ENCODE measurements at regions not wholly inside any gene's neighbourhood (a gene's known extent, or its start where the extent isn't known, plus 50 kb on each side); places are given as distances from the start of the nearest gene placed in this dataset.

DNA sequence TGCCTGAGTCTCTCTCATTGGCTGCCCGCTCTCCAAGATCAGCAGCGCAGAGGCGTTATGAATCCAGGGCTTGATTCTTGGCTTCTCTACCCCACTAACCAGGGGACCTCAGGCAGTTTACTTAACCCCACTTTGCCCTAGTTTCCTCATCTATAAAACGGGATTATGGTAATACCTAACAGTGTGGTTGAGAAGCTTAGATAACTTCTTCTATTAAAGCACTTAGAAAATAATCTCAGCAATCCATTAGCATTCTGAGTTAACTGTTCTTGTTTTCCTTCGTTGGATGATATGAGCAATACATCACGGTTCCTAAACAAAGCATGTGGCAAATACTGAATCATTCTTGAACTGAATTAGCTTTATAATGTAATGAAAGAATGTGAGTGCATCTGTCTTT is 116.3 kb upstream of the FKBP1C start:
- no peak overlapping the region for H3K4me3 ChIP-seq (ENCODE audit: low read depth in 1 of 3, low read length in 3 of 3)
- no peaks in the 10 kb centered on the region for H3K27me3 ChIP-seq (ENCODE audit: control insufficient read depth in 4 of 4, insufficient read depth in 4 of 4, low read length in 3 of 4)
- H3K27ac ChIP-seq (ENCODE audit: low read depth in 1 of 2, low read length in 2 of 2) = no peak overlapping the region
- TF ChIP-seq TAF1 (conservative IDR thresholded peaks at IDR 0.05) = no peak
- no peak for TF ChIP-seq HNF4G (IDR thresholded peaks at IDR 0.05)
- TF ChIP-seq EGR1 (IDR thresholded peaks at IDR 0.05; ENCODE audit: low read depth in 2 of 2) = no peak
- TF ChIP-seq FOXA2 (IDR thresholded peaks at IDR 0.05) = no peak
- TF ChIP-seq NR2F2 (IDR thresholded peaks at IDR 0.05) = no peak
- TF ChIP-seq, protein P1, sequence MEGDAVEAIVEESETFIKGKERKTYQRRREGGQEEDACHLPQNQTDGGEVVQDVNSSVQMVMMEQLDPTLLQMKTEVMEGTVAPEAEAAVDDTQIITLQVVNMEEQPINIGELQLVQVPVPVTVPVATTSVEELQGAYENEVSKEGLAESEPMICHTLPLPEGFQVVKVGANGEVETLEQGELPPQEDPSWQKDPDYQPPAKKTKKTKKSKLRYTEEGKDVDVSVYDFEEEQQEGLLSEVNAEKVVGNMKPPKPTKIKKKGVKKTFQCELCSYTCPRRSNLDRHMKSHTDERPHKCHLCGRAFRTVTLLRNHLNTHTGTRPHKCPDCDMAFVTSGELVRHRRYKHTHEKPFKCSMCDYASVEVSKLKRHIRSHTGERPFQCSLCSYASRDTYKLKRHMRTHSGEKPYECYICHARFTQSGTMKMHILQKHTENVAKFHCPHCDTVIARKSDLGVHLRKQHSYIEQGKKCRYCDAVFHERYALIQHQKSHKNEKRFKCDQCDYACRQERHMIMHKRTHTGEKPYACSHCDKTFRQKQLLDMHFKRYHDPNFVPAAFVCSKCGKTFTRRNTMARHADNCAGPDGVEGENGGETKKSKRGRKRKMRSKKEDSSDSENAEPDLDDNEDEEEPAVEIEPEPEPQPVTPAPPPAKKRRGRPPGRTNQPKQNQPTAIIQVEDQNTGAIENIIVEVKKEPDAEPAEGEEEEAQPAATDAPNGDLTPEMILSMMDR (IDR thresholded peaks at IDR 0.05; ENCODE audit: low read depth, low read length, missing input control) = no peak
- TF ChIP-seq, protein P2, sequence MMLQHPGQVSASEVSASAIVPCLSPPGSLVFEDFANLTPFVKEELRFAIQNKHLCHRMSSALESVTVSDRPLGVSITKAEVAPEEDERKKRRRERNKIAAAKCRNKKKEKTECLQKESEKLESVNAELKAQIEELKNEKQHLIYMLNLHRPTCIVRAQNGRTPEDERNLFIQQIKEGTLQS (IDR thresholded peaks at IDR 0.05) = no peak
- no peak for TF ChIP-seq FOXA1 (IDR thresholded peaks at IDR 0.05)
- TF ChIP-seq, protein P3, sequence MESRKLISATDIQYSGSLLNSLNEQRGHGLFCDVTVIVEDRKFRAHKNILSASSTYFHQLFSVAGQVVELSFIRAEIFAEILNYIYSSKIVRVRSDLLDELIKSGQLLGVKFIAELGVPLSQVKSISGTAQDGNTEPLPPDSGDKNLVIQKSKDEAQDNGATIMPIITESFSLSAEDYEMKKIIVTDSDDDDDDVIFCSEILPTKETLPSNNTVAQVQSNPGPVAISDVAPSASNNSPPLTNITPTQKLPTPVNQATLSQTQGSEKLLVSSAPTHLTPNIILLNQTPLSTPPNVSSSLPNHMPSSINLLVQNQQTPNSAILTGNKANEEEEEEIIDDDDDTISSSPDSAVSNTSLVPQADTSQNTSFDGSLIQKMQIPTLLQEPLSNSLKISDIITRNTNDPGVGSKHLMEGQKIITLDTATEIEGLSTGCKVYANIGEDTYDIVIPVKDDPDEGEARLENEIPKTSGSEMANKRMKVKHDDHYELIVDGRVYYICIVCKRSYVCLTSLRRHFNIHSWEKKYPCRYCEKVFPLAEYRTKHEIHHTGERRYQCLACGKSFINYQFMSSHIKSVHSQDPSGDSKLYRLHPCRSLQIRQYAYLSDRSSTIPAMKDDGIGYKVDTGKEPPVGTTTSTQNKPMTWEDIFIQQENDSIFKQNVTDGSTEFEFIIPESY (IDR thresholded peaks at IDR 0.05) = no peak
- TF ChIP-seq, protein P4, sequence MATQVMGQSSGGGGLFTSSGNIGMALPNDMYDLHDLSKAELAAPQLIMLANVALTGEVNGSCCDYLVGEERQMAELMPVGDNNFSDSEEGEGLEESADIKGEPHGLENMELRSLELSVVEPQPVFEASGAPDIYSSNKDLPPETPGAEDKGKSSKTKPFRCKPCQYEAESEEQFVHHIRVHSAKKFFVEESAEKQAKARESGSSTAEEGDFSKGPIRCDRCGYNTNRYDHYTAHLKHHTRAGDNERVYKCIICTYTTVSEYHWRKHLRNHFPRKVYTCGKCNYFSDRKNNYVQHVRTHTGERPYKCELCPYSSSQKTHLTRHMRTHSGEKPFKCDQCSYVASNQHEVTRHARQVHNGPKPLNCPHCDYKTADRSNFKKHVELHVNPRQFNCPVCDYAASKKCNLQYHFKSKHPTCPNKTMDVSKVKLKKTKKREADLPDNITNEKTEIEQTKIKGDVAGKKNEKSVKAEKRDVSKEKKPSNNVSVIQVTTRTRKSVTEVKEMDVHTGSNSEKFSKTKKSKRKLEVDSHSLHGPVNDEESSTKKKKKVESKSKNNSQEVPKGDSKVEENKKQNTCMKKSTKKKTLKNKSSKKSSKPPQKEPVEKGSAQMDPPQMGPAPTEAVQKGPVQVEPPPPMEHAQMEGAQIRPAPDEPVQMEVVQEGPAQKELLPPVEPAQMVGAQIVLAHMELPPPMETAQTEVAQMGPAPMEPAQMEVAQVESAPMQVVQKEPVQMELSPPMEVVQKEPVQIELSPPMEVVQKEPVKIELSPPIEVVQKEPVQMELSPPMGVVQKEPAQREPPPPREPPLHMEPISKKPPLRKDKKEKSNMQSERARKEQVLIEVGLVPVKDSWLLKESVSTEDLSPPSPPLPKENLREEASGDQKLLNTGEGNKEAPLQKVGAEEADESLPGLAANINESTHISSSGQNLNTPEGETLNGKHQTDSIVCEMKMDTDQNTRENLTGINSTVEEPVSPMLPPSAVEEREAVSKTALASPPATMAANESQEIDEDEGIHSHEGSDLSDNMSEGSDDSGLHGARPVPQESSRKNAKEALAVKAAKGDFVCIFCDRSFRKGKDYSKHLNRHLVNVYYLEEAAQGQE (IDR thresholded peaks at IDR 0.05) = no peak
- TF ChIP-seq HNF4A (conservative IDR thresholded peaks at IDR 0.05) = no peak
- no peak for TF ChIP-seq RAD21 (IDR thresholded peaks at IDR 0.05)
- TF ChIP-seq, protein P5, sequence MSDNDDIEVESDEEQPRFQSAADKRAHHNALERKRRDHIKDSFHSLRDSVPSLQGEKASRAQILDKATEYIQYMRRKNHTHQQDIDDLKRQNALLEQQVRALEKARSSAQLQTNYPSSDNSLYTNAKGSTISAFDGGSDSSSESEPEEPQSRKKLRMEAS (IDR thresholded peaks at IDR 0.05) = no peak
- TF ChIP-seq SP1 (IDR thresholded peaks at IDR 0.05) = no peak
- TF ChIP-seq YY1 (IDR thresholded peaks at IDR 0.05) = no peak
- TF ChIP-seq JUND (IDR thresholded peaks at IDR 0.05) = no peak
- TF ChIP-seq RXRA (IDR thresholded peaks at IDR 0.05) = no peak
- no peak for TF ChIP-seq GABPA (IDR thresholded peaks at IDR 0.05 in 1 of 2, conservative IDR thresholded peaks at IDR 0.05 in 1 of 2)
- 70% methylated on average over 6 of the region's 6 CpGs for WGBS
- no peaks in the 10 kb centered on the region for H3K36me3 ChIP-seq (ENCODE audit: control insufficient read depth in 4 of 4, insufficient read depth in 3 of 4, low read depth in 1 of 4, low read length in 3 of 4)
- no peak overlapping the region for H3K9ac ChIP-seq (ENCODE audit: low read depth in 1 of 2, low read length in 2 of 2)
- H3K9me3 ChIP-seq (ENCODE audit: control insufficient read depth in 4 of 4, low read length in 3 of 4) = no peaks in the 10 kb centered on the region
- H3K4me1 ChIP-seq (ENCODE audit: control insufficient read depth in 4 of 4, insufficient read depth in 4 of 4, low read length in 3 of 4) = no peaks in the 10 kb centered on the region
- DNase-seq (ENCODE audit: low spot score) = no peak
